ENCODE measurements at regions not wholly inside any gene's neighbourhood (a gene's known extent, or its start where the extent isn't known, plus 50 kb on each side); places are given as distances from the start of the nearest gene placed in this dataset.

- no peak for DNase-seq
These were observed 201.4 kb downstream of the ZNF462 start for GRCh38 chr9:107064378-107064777.

- no peak for DNase-seq
These were observed 202.6 kb downstream of the ZNF462 start for GRCh38 chr9:107065549-107065948.

- DNase-seq: no peak
These were observed 204.9 kb downstream of the ZNF462 start for GRCh38 chr9:107067739-107068416.

DNA sequence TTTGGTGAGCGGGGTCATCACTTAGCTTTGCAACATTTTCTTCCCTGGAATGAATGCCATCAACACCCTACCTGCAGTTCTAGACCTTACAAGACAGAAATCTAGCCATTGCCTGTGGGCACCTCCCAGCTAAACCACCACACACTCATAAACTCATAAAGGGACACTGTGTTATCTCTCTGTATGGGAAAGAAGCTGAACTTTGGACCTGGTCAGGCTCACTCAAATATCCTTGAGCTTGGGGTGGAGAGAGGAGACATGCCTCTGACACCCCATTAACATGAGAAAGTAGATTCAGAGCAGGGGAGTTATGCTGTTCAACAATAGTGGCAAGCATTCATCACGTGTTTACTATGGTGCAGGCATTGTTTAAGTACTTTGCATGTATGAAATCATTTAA lies 205.6 kb downstream of the ZNF462 start:
- DNase-seq: no peak

DNA sequence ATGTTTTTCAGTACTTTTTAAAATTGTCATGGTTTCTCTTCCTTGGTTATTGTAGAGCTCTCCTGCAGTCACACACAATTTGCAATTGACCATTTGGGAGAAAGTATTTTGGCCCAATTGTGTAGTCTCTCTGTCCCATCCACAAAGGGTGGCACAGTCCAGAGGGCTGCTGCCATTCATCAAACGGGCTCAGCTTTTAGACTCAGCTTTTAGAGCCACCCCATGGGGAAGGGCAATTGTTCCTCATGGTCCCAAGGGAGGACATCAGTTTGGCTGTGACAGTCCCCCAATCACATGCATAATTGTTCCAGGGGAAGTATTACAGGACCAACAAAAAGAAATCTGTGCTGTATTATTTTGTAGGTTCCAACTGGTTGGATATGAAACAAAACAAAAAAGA lies 207.6 kb downstream of the ZNF462 start:
- no peak for DNase-seq

- DNase-seq: no peak
These were observed 205.0 kb upstream of the RAD23B start for GRCh38 chr9:107078061-107078460.

DNA sequence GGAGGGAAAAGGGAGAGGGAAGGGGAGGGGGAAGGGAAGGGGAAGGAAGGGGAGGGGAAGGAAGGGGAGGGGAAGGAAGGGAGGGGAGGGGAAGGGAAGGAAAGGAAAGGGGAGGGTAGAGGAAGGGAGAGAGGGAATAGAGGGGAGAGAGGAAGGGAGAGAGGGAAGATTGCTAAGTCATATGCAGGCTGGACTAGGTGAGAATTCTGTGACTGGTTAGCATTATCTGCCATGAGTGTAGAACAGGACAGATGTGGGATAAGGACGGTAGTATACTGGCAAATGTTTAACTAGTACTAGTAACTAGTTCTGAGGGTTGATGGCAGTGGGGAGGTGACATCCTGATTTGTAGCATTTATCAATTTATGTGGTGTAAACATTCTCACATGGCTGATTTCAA lies 203.5 kb upstream of the RAD23B start:
- no peak for DNase-seq

DNA sequence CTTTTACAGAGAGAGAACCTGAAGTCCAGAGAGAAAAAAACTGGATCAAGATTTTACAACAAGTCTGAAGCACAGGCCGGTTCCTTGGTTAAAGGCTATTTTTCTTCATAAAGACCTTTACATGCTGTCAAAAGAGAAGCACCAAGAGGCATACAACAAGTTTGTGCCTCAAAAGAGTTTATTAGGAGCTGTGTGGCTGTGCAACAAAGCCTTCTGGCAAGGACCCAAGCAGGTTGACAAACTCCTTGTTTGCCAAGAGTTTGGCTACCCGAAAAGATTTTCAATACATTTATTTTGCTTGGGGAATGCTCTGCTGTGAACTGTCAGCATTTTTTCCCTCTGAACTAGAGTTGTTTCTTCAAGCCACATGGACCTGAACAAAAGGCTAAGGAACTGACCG lies 202.9 kb upstream of the RAD23B start:
- DNase-seq: no peak

- no peak for DNase-seq
These were observed 196.6 kb upstream of the RAD23B start for GRCh38 chr9:107086460-107086859.

GRCh38 chr9:107087222-107087621 lies 195.9 kb upstream of the RAD23B start:
- DNase-seq: no peak

GRCh38 chr9:107090218-107090617 lies 192.9 kb upstream of the RAD23B start:
- DNase-seq: no peak

DNA sequence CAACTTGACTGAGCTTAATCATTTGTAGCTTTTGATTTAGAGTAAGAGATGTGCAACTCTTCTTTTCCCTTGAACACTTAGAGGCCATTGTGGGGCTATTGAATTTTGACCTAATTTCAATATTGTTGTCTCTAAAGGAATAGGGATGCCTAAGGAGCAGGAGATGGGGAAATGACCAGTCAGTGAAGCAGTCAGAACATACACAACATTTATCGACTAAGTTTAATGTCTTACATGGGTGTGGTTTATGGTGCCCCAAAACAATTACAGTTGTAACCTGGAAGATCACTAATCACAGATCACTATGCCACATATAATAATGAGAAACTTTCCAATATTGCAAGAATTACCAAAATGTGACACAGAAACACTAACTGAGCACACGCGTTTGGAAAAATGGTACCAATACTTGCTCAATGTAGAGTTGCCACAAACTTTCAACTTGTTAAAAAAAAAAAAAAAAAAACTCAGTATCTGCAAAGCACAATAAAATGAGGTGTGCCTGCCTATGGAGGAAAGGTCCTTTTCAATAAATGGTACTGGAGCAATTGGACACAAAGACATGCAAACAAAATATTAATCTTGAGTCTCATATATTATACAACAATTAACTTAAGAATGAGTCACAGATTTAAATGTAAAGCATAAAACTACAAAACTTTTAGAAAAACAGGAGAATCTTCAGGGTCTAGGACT lies 189.6 kb upstream of the RAD23B start:
- DNase-seq: no peak

GRCh38 chr9:107094370-107094769 lies 188.7 kb upstream of the RAD23B start:
- no peak for DNase-seq

GRCh38 chr9:107100591-107100990 lies 182.5 kb upstream of the RAD23B start:
- DNase-seq: no peak

DNA sequence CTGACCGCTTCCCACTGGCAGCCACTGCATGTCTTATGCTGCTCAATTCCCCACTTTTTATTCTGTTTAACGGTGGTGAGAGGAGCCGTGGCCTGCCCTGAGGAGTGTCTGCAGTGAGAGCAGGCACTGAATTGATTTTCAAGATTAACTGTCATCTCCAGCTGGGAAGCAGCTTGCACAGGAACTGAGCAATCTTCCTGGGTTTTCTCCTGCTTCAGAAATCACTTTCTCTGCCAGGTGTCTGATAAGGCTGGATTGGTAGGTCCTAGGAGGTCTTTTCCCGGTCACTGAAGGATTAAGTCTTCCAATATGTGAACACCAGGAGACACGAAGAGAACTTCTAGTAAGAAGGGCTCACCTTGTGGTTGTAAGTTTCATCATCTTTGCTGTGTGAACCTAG lies 181.1 kb upstream of the RAD23B start:
- DNase-seq: no peak

DNA sequence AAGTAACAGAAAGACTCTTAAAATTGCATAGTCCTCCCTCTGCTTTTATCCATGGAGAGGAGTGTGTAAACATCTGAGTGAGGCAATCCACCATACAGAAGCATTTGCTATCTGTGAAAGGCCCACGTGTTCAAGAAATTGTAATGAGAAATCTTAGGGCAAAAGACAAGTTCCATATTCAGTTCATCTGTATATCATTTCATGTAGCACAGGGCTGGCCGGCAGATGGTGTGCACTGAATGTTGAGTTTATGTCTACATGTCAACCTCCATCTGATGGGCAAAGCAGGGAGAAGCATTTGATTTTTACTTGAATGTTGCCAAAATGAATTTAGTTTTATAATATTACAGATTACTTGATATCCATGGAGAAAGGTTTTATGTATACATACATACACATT lies 179.5 kb upstream of the RAD23B start:
- no peak for DNase-seq

- DNase-seq: no peak
These were observed 177.3 kb upstream of the RAD23B start for GRCh38 chr9:107105784-107106183.

- no peak for DNase-seq
These were observed 176.7 kb upstream of the RAD23B start for GRCh38 chr9:107106416-107106815.

- DNase-seq: no peak
These were observed 174.5 kb upstream of the RAD23B start for GRCh38 chr9:107108342-107109130.

- DNase-seq: no peak
These were observed 173.8 kb upstream of the RAD23B start for GRCh38 chr9:107109324-107109723.

DNA sequence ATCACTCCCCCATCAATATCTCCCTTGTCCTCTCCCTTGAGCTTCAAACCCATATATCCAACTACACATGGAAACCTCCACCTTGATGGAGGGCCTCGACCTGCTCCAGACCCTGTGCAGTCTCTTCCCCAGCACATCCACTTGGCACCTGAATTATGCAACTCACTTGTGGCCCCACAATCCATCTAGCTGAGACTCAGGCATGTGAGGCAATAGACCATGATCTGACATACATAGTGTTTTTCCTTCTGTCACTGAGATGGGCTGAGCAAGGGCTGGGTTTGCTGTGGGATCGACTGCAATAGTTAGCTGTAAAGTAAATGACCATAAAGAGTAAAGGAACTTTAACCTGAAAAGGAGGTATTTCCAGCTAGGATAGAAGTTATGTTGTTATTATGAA lies 172.9 kb upstream of the RAD23B start:
- no peak for DNase-seq

DNA sequence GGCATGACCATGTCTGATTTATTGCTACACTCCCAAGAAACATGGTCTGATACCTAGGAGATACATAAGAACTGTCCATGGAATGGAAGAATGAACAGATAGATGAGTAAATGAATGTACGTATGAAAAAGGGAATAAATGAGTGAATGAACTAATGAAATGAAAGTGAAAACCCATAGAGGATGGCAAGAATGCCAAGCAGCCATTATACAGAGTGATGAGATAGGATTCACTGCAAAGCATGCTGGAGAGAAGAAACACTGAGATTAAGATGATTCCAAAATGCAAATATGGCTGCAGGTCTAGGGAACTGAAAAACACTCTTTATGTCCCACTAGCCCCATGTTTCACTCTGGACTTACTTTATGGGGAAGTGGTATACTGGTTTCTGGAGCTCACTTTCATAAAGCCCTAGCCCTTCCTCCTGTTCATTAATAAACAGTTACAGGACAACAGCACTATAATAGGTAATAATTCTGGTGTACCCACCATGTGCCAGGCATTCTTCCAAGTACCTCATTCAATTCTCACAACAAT lies 170.3 kb upstream of the RAD23B start:
- DNase-seq: no peak

Data from occipital lobe (tissue), 1 donor.